ENCODE measurements at regions not wholly inside any gene's neighbourhood (a gene's known extent, or its start where the extent isn't known, plus 50 kb on each side); places are given as distances from the start of the nearest gene placed in this dataset.
"Not testable (repeated sequence)": the region's sequence is repeated elsewhere in the genome, so short reads cannot be mapped to it uniquely, and the experiment has no call there.

- not testable (repeated sequence) for H3K4me1 ChIP-seq (ENCODE audit: control insufficient read depth in 1 of 2, insufficient read depth in 2 of 2, low read length in 2 of 2); H3K9me3 ChIP-seq (ENCODE audit: control insufficient read depth in 1 of 2, low read length in 2 of 2); H3K27ac ChIP-seq (ENCODE audit: low read length); H3K27me3 ChIP-seq (ENCODE audit: low read depth, low read length); H3K36me3 ChIP-seq (ENCODE audit: control insufficient read depth in 1 of 2, insufficient read depth in 2 of 2, low read length in 2 of 2); H3K4me3 ChIP-seq (ENCODE audit: low read depth in 1 of 2, low read length in 2 of 2)
These were observed 337.1 kb upstream of the KLF4 start for GRCh38 chr9:107826688-107826983.

GRCh38 chr9:107824556-107824955 lies 335.0 kb upstream of the KLF4 start:
- H3K4me1 ChIP-seq (ENCODE audit: control insufficient read depth in 1 of 2, insufficient read depth in 2 of 2, low read length in 2 of 2): peaks cover 0 to 4% of the 10 kb centered on the region in 2 donors
- no peaks in the 10 kb centered on the region for H3K9me3 ChIP-seq (ENCODE audit: control insufficient read depth in 1 of 2, low read length in 2 of 2)
- no peak overlapping the region for H3K4me3 ChIP-seq (ENCODE audit: low read depth in 1 of 2, low read length in 2 of 2)
- no peak overlapping the region for H3K27ac ChIP-seq (ENCODE audit: low read length)
- no peaks in the 10 kb centered on the region for H3K27me3 ChIP-seq (ENCODE audit: low read depth, low read length)
- H3K36me3 ChIP-seq (ENCODE audit: control insufficient read depth in 1 of 2, insufficient read depth in 2 of 2, low read length in 2 of 2): no peaks in the 10 kb centered on the region

- Histone ChIP-seq H3K4me3 (ENCODE audit: low read depth in 1 of 2, low read length in 2 of 2) (no peak overlapping the region), H3K27me3 (ENCODE audit: low read depth, low read length) (no peaks in the 10 kb centered on the region), H3K27ac (ENCODE audit: low read length) (no peak overlapping the region)
These were observed 330.4 kb upstream of the KLF4 start for GRCh38 chr9:107819772-107820565.

GRCh38 chr9:107818503-107818829 lies 328.9 kb upstream of the KLF4 start:
- H3K4me3 ChIP-seq (ENCODE audit: low read depth in 1 of 2, low read length in 2 of 2); H3K36me3 ChIP-seq (ENCODE audit: control insufficient read depth in 1 of 2, insufficient read depth in 2 of 2, low read length in 2 of 2); H3K9me3 ChIP-seq (ENCODE audit: control insufficient read depth in 1 of 2, low read length in 2 of 2); H3K27ac ChIP-seq (ENCODE audit: low read length); H3K27me3 ChIP-seq (ENCODE audit: low read depth, low read length); H3K4me1 ChIP-seq (ENCODE audit: control insufficient read depth in 1 of 2, insufficient read depth in 2 of 2, low read length in 2 of 2): not testable (repeated sequence)

More at GRCh38 chr9:107819772-107820565, 330.4 kb upstream of the KLF4 start:
- Histone ChIP-seq H3K9me3 (ENCODE audit: control insufficient read depth in 1 of 2, low read length in 2 of 2) (no peaks in the 10 kb centered on the region), H3K4me1 (ENCODE audit: control insufficient read depth in 1 of 2, insufficient read depth in 2 of 2, low read length in 2 of 2) (peaks cover 0 to 4% of the 10 kb centered on the region in 2 donors), H3K36me3 (ENCODE audit: control insufficient read depth in 1 of 2, insufficient read depth in 2 of 2, low read length in 2 of 2) (no peaks in the 10 kb centered on the region)

GRCh38 chr9:107817595-107818502 lies 328.3 kb upstream of the KLF4 start:
- H3K4me3 ChIP-seq (ENCODE audit: low read depth in 1 of 2, low read length in 2 of 2): not testable (repeated sequence)

GRCh38 chr9:107816561-107817021 lies 327.0 kb upstream of the KLF4 start:
- H3K4me1 ChIP-seq (ENCODE audit: control insufficient read depth in 1 of 2, insufficient read depth in 2 of 2, low read length in 2 of 2): no peaks in the 10 kb centered on the region
- H3K27ac ChIP-seq (ENCODE audit: low read length): no peak overlapping the region
- no peaks in the 10 kb centered on the region for H3K9me3 ChIP-seq (ENCODE audit: control insufficient read depth in 1 of 2, low read length in 2 of 2)
- H3K4me3 ChIP-seq (ENCODE audit: low read depth in 1 of 2, low read length in 2 of 2): no peak overlapping the region
- H3K27me3 ChIP-seq (ENCODE audit: low read depth, low read length): no peaks in the 10 kb centered on the region
- no peaks in the 10 kb centered on the region for H3K36me3 ChIP-seq (ENCODE audit: control insufficient read depth in 1 of 2, insufficient read depth in 2 of 2, low read length in 2 of 2)

More at GRCh38 chr9:107817595-107818502, 328.3 kb upstream of the KLF4 start:
- not testable (repeated sequence) for H3K27ac ChIP-seq (ENCODE audit: low read length); H3K4me1 ChIP-seq (ENCODE audit: control insufficient read depth in 1 of 2, insufficient read depth in 2 of 2, low read length in 2 of 2); H3K36me3 ChIP-seq (ENCODE audit: control insufficient read depth in 1 of 2, insufficient read depth in 2 of 2, low read length in 2 of 2); H3K27me3 ChIP-seq (ENCODE audit: low read depth, low read length); H3K9me3 ChIP-seq (ENCODE audit: control insufficient read depth in 1 of 2, low read length in 2 of 2)

- Histone ChIP-seq H3K36me3 (ENCODE audit: control insufficient read depth in 1 of 2, insufficient read depth in 2 of 2, low read length in 2 of 2) (no peaks in the 10 kb centered on the region), H3K4me3 (ENCODE audit: low read depth in 1 of 2, low read length in 2 of 2) (no peak overlapping the region), H3K27ac (ENCODE audit: low read length) (no peak overlapping the region), H3K4me1 (ENCODE audit: control insufficient read depth in 1 of 2, insufficient read depth in 2 of 2, low read length in 2 of 2) (no peaks in the 10 kb centered on the region), H3K9me3 (ENCODE audit: control insufficient read depth in 1 of 2, low read length in 2 of 2) (no peaks in the 10 kb centered on the region), H3K27me3 (ENCODE audit: low read depth, low read length) (no peaks in the 10 kb centered on the region)
These were observed 326.4 kb upstream of the KLF4 start for GRCh38 chr9:107815782-107816560.

- Histone ChIP-seq H3K27ac (ENCODE audit: low read length) (no peak overlapping the region), H3K4me3 (ENCODE audit: low read depth in 1 of 2, low read length in 2 of 2) (no peak overlapping the region), H3K27me3 (ENCODE audit: low read depth, low read length) (no peaks in the 10 kb centered on the region), H3K4me1 (ENCODE audit: control insufficient read depth in 1 of 2, insufficient read depth in 2 of 2, low read length in 2 of 2) (peaks cover 0 to 8% of the 10 kb centered on the region in 2 donors), H3K36me3 (ENCODE audit: control insufficient read depth in 1 of 2, insufficient read depth in 2 of 2, low read length in 2 of 2) (no peaks in the 10 kb centered on the region), H3K9me3 (ENCODE audit: control insufficient read depth in 1 of 2, low read length in 2 of 2) (no peaks in the 10 kb centered on the region)
These were observed 323.7 kb upstream of the KLF4 start for GRCh38 chr9:107813287-107813686.

- Histone ChIP-seq H3K27me3 (ENCODE audit: low read depth, low read length) (no peaks in the 10 kb centered on the region), H3K36me3 (ENCODE audit: control insufficient read depth in 1 of 2, insufficient read depth in 2 of 2, low read length in 2 of 2) (no peaks in the 10 kb centered on the region), H3K27ac (ENCODE audit: low read length) (no peak overlapping the region)
These were observed 320.9 kb upstream of the KLF4 start for GRCh38 chr9:107810461-107810961.

GRCh38 chr9:107809871-107810460 lies 320.4 kb upstream of the KLF4 start:
- Histone ChIP-seq H3K27me3 (ENCODE audit: low read depth, low read length) (no peaks in the 10 kb centered on the region), H3K4me1 (ENCODE audit: control insufficient read depth in 1 of 2, insufficient read depth in 2 of 2, low read length in 2 of 2) (peaks cover 0 to 8% of the 10 kb centered on the region in 2 donors), H3K9me3 (ENCODE audit: control insufficient read depth in 1 of 2, low read length in 2 of 2) (no peaks in the 10 kb centered on the region), H3K27ac (ENCODE audit: low read length) (no peak overlapping the region), H3K36me3 (ENCODE audit: control insufficient read depth in 1 of 2, insufficient read depth in 2 of 2, low read length in 2 of 2) (no peaks in the 10 kb centered on the region), H3K4me3 (ENCODE audit: low read depth in 1 of 2, low read length in 2 of 2) (no peak overlapping the region)

More at GRCh38 chr9:107810461-107810961, 320.9 kb upstream of the KLF4 start:
- Histone ChIP-seq H3K4me1 (ENCODE audit: control insufficient read depth in 1 of 2, insufficient read depth in 2 of 2, low read length in 2 of 2) (peaks cover 0 to 8% of the 10 kb centered on the region in 2 donors), H3K9me3 (ENCODE audit: control insufficient read depth in 1 of 2, low read length in 2 of 2) (no peaks in the 10 kb centered on the region), H3K4me3 (ENCODE audit: low read depth in 1 of 2, low read length in 2 of 2) (no peak overlapping the region)
